K562 (cell line): ENCODE measurements at regions not wholly inside any gene's neighbourhood (a gene's known extent, or its start where the extent isn't known, plus 50 kb on each side); places are given as distances from the start of the nearest gene placed in this dataset.

Experiments used
- ATF1 ChIP-seq, 2 experiments: fragments of 450-650 bp in 1 of 2; IDR thresholded peaks; 2 replicates each; pipeline ENCODE4 v1.6.1; 2016; ENCODE audit warnings: missing compliant biosample characterization in 1 of 2, missing genetic modification characterization in 1 of 2
- CEBPB ChIP-seq: fragments of 450-650 bp; IDR thresholded peaks from 2 replicates; pipeline ENCODE4 v1.6.1; 2016; ENCODE audit warnings: missing genetic modification characterization, missing compliant biosample characterization
- CREM ChIP-seq: IDR thresholded peaks from 2 replicates; pipeline ENCODE4 v1.6.1; 2014; ENCODE audit warnings: antibody characterized with exemption, low read depth
- GABPB1 ChIP-seq: sonication (generic); formaldehyde crosslinking; IDR thresholded peaks from 2 replicates; pipeline ENCODE4 v1.8.0; 2022; ENCODE audit warnings: mild to moderate bottlenecking, missing genetic modification reagents
- GATAD2A ChIP-seq: fragments of 450-650 bp; IDR thresholded peaks from 2 replicates; pipeline ENCODE4 v1.6.1; 2017
- JUND ChIP-seq, 2 experiments: IDR thresholded peaks; 2 replicates in 1 of 2; 3 replicates in 1 of 2; pipeline ENCODE4 v1.6.1; 2011; ENCODE audit warnings: borderline replicate concordance in 2 of 2, low read depth in 2 of 2, low read length in 2 of 2, improper control_type of control experiment in 1 of 2, missing biosample characterization in 1 of 2, missing genetic modification characterization in 1 of 2, missing genetic modification reagents in 1 of 2
- MAFF ChIP-seq: IDR thresholded peaks from 2 replicates; pipeline ENCODE4 v1.6.1; 2012; ENCODE audit warnings: low read length, improper control_type of control experiment
- POLR2A ChIP-seq: fragments of 450-650 bp; conservative IDR thresholded peaks from 2 replicates; pipeline ENCODE4 v1.6.1; 2016
- PRDM10 ChIP-seq: fragments of 450-650 bp; IDR thresholded peaks from 2 replicates; pipeline ENCODE4 v1.6.1; 2018; ENCODE audit not compliant: partially characterized antibody
- RBM25 ChIP-seq: fragments of 200-400 bp; formaldehyde crosslinking; IDR thresholded peaks from 2 replicates; pipeline ENCODE4 v1.6.1; 2018; ENCODE audit warnings: low read length, low read depth, moderate library complexity; ENCODE audit not compliant: severe bottlenecking
- SIN3B ChIP-seq: fragments of 450-650 bp; IDR thresholded peaks from 2 replicates; pipeline ENCODE4 v1.6.1; 2017; ENCODE audit warnings: low read depth, mild to moderate bottlenecking, moderate library complexity
- ZNF274 ChIP-seq: IDR thresholded peaks from 2 replicates; pipeline ENCODE4 v1.6.1; 2011; ENCODE audit warnings: low read depth, mild to moderate bottlenecking, low read length, moderate library complexity, borderline replicate concordance
- ZSCAN29 ChIP-seq: fragments of 450-650 bp; IDR thresholded peaks from 2 replicates; pipeline ENCODE4 v1.6.1; 2017
- TF ChIP-seq, protein P1 (sequence below), 3 experiments: IDR thresholded peaks in 2 of 3; conservative IDR thresholded peaks in 1 of 3; 2 replicates each; pipeline ENCODE4 v1.5.1; 2011 to 2012; ENCODE audit warnings: low read length in 3 of 3, mild to moderate bottlenecking in 3 of 3, control low read depth in 2 of 3, improper control_type of control experiment in 1 of 3, inconsistent platforms in 1 of 3, low read depth in 1 of 3, mixed read lengths in 1 of 3, moderate library complexity in 1 of 3; ENCODE audit not compliant: insufficient read depth in 2 of 3

GRCh38 chr2:94767336-94767735, 103.9 kb upstream of the TEKT4 start:
- no peak for TF ChIP-seq PRDM10
- no peak for TF ChIP-seq ZNF274
- TF ChIP-seq, protein P1, sequence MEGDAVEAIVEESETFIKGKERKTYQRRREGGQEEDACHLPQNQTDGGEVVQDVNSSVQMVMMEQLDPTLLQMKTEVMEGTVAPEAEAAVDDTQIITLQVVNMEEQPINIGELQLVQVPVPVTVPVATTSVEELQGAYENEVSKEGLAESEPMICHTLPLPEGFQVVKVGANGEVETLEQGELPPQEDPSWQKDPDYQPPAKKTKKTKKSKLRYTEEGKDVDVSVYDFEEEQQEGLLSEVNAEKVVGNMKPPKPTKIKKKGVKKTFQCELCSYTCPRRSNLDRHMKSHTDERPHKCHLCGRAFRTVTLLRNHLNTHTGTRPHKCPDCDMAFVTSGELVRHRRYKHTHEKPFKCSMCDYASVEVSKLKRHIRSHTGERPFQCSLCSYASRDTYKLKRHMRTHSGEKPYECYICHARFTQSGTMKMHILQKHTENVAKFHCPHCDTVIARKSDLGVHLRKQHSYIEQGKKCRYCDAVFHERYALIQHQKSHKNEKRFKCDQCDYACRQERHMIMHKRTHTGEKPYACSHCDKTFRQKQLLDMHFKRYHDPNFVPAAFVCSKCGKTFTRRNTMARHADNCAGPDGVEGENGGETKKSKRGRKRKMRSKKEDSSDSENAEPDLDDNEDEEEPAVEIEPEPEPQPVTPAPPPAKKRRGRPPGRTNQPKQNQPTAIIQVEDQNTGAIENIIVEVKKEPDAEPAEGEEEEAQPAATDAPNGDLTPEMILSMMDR (IDR thresholded peaks at IDR 0.05 in 2 of 3, conservative IDR thresholded peaks at IDR 0.05 in 1 of 3; ENCODE audit: insufficient read depth in 2 of 3, low read depth in 1 of 3, low read length in 3 of 3), result no peak
- TF ChIP-seq SIN3B, result no peak
- TF ChIP-seq GATAD2A, result no peak
- no peak for TF ChIP-seq RBM25
- TF ChIP-seq ATF1 (CRISPR knock-in tag; IDR thresholded peaks at IDR 0.05), result no peak
- no peak for TF ChIP-seq ATF1 (tag; IDR thresholded peaks at IDR 0.05)
- no peak for TF ChIP-seq ZSCAN29
- no peak for TF ChIP-seq GABPB1
- no peak for TF ChIP-seq CREM
- no peak for TF ChIP-seq POLR2A
- no peak for TF ChIP-seq JUND (IDR thresholded peaks at IDR 0.05; ENCODE audit: borderline replicate concordance, low read depth, low read length)
- no peak for TF ChIP-seq JUND (tag; IDR thresholded peaks at IDR 0.05; ENCODE audit: borderline replicate concordance, low read depth, low read length)
- no peak for TF ChIP-seq CEBPB (tag)
- no peak for TF ChIP-seq MAFF
